IPS-15b (cell line): ENCODE measurements at regions not wholly inside any gene's neighbourhood (a gene's known extent, or its start where the extent isn't known, plus 50 kb on each side); places are given as distances from the start of the nearest gene placed in this dataset.

Source experiments
- H3K27me3 ChIP-seq: one replicate; pipeline ENCODE4 v1.6.1; 2013; ENCODE audit warnings: low read length; ENCODE audit not compliant: control insufficient read depth, insufficient read depth
- H3K36me3 ChIP-seq: one replicate; pipeline ENCODE4 v1.6.1; 2013; ENCODE audit warnings: low read length; ENCODE audit not compliant: control insufficient read depth, insufficient read depth
- H3K4me1 ChIP-seq: one replicate; pipeline ENCODE4 v1.6.1; 2013; ENCODE audit warnings: mild to moderate bottlenecking, low read length; ENCODE audit not compliant: control insufficient read depth, insufficient read depth
- H3K4me3 ChIP-seq: one replicate; pipeline ENCODE4 v1.5.1; 2013; ENCODE audit warnings: low read depth, low read length
- H3K9ac ChIP-seq: one replicate; pipeline ENCODE4 v1.6.1; 2013; ENCODE audit warnings: low read depth, mild to moderate bottlenecking, low read length
- H3K9me3 ChIP-seq: one replicate; pipeline ENCODE4 v1.6.1; 2013; ENCODE audit warnings: mild to moderate bottlenecking, low read length; ENCODE audit not compliant: control insufficient read depth, insufficient read depth

DNA sequence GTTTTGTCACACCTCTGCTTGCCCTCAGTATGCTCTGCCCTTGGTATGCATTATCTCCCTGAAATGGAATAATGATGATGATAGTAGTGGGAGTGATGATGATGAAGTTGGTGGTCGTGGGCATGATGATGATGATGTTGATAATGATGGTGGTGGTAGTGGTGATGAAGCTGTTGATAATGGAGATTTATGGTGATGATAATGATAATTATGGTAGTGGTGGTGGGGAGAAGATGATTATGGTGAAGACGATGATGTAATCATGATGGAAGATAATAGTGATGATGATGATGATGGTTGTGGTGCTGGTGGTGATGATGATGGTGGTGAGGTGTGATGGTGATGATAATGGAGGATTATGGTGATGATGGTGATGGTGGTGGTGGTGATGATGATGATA is 390.1 kb upstream of the EEF2KMT start:
- Histone ChIP-seq H3K9me3 (no peaks in the 10 kb centered on the region), H3K9ac (no peak overlapping the region), H3K4me1 (no peaks in the 10 kb centered on the region), H3K4me3 (no peak overlapping the region), H3K36me3 (no peaks in the 10 kb centered on the region), H3K27me3 (no peaks in the 10 kb centered on the region)

DNA sequence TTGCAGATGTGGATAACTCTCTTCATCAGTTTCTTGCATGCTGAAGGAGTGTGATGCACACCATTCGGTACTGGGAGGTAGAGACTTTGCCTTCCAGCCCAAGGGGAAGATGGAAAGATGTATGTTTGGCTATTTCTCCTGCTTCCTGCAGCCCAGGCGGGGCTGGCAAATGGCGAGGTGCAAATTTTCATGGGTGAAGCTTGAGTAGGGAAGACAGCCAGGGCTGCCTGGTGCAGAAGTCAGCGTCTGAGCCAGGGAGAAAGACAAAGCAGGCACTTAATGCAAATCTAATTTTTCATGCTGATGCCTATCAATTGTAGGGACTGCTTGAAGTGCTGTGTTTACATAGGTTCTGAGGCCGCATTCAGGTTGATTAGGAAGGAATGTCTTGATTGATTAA is 384.7 kb upstream of the EEF2KMT start:
- Histone ChIP-seq H3K36me3 (no peaks in the 10 kb centered on the region), H3K9me3 (no peaks in the 10 kb centered on the region), H3K27me3 (peaks cover 4% of the 10 kb centered on the region), H3K4me1 (peaks cover 9% of the 10 kb centered on the region), H3K4me3 (no peak overlapping the region), H3K9ac (no peak overlapping the region)

DNA sequence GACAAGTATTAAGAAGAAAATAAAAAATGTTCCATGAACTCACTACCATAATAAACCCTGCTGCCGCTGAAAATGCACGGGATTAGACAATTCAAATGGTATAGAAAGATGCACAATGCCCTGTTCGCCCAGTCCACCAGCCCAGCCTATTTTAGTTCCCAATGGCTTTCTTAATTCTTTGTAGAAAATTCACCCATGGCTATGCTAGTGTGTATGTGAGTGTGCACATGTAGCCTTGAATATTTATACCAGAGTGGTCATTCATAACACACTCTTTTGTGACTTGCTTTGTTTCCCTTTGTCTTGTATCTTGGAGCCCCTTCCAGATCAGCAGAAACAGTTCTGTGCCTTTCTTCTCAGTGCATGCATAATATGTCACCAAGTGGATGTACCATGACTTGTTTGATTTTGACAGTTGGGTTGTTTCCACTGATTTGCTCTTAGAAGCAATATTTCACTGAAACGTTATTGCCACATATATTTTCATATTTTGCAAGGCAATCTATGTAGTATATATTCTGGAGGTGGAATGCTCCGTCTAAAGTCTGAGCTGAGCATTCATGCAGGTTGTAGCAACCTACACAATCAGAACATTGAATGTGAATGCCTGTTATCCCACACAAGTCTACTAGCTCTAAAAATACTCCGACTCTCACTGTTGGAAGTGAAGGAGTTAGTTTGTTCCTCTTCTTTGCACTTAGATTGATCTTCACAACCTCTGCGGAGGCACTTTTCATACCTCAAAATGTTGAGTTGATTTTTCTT is 383.0 kb upstream of the EEF2KMT start:
- no peaks in the 10 kb centered on the region for H3K36me3 ChIP-seq
- no peak overlapping the region for H3K9ac ChIP-seq
- H3K9me3 ChIP-seq: no peaks in the 10 kb centered on the region
- H3K27me3 ChIP-seq: peaks cover 4% of the 10 kb centered on the region
- no peak overlapping the region for H3K4me3 ChIP-seq
- peaks cover 9% of the 10 kb centered on the region for H3K4me1 ChIP-seq

DNA sequence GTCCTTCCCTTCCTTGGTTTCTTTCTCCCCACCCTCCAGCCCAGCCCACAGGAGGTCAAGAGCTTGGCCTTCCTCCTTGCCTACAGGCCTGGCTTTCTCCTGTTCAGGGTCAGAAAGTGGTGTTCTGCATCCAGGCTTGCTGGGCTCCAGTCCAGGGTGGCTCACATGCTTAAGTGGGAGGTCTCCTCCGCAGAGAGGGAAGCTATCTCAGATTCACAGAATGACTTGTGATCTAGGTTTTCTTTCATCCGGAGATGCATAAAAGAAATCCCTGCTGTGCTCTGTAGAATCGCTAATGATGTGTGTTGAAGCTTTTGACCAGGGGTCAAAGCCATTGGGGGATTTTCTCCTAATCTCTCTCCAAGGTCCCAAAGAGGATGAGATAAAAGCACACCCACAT is 382.3 kb upstream of the EEF2KMT start:
- Histone ChIP-seq H3K4me1 (peaks cover 9% of the 10 kb centered on the region), H3K27me3 (peaks cover 4% of the 10 kb centered on the region), H3K9ac (no peak overlapping the region), H3K36me3 (no peaks in the 10 kb centered on the region), H3K4me3 (peak overlapping the region; percentile 22), H3K9me3 (no peaks in the 10 kb centered on the region)

DNA sequence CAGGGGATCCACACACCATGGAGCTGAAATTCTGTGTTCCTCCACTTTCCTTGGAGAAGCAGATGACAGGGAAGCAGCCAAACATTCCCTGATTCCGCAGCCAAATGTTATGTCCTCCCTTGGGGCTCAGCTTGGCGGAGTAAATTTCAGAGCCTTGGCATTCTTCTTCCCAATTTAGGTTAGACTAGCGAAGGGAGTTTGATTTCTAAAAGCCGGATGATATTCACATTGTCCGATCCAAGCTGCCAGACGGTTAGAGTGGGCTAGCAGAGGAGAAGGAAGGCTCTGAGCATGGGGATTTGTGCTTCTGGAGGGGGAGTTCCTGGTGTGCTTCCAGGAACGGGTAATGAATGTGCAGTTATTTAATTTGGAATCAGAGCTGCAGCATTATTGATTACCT is 380.4 kb upstream of the EEF2KMT start:
- H3K9ac ChIP-seq: no peak overlapping the region
- H3K4me3 ChIP-seq: no peak overlapping the region
- H3K27me3 ChIP-seq: peaks cover 4% of the 10 kb centered on the region
- peaks cover 9% of the 10 kb centered on the region for H3K4me1 ChIP-seq
- H3K36me3 ChIP-seq: no peaks in the 10 kb centered on the region
- no peaks in the 10 kb centered on the region for H3K9me3 ChIP-seq

DNA sequence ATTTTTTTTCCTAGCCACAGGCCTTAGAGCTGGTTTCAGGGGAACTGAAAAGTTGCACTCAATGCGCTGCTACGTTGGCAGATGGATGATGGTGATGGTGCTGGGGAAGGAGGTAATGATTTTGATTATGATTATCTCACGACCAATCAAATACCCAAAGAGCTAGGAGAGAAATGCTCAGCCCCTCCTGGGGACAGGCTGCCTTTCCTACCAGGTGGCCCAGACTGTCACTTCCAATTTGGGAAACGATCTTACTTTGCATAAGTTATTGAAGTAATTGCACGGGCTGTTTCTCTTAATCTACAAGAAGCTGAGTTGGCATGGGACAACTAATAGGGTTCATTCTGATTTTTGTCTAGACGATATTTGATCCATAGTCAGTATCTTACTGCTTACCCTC is 379.7 kb upstream of the EEF2KMT start:
- Histone ChIP-seq H3K9me3 (no peaks in the 10 kb centered on the region), H3K4me3 (no peak overlapping the region), H3K36me3 (no peaks in the 10 kb centered on the region), H3K4me1 (peaks cover 9% of the 10 kb centered on the region), H3K27me3 (peaks cover 4% of the 10 kb centered on the region), H3K9ac (no peak overlapping the region)

DNA sequence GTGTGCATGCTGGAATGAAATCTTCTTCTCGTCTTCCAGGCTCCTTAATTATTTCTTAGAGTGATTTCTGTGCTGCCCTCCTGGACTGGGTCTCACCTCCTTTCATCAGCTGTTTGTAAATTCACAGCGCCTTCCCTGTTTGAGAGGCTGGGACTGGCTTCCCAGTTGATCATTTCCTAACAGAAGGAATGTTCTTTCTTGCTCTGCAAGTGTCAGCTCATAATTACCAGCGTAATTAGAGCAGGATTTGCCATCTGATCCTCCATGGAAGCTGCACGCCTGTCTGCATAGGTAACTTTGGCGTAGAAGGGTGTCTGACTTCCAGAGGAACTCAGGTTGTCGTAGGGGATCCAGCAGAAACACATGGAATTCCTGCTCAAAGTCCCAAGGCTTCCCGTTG is 375.0 kb upstream of the EEF2KMT start:
- H3K9me3 ChIP-seq: no peaks in the 10 kb centered on the region
- no peaks in the 10 kb centered on the region for H3K4me1 ChIP-seq
- no peak overlapping the region for H3K9ac ChIP-seq

DNA sequence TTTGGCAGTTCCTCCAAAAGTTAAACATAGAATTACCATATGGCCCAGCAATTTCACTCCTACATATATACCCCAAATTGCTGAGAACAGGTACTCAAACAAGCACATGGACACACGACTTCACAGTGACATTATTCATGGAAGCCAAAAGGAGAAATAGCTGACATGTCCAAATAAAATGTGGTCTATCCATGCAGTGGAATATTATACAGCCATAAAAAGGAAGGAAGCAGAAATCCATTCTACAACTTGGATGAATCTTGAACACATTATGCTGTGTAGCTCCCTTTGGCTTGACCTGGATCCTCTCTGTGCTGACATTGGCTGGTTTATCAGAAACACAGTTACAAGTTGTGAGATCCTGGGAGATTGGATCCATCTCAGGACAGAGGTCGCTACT is 370.9 kb upstream of the EEF2KMT start:
- H3K9me3 ChIP-seq: no peaks in the 10 kb centered on the region
- H3K4me1 ChIP-seq: no peaks in the 10 kb centered on the region
- H3K36me3 ChIP-seq: no peaks in the 10 kb centered on the region
- H3K27me3 ChIP-seq: no peaks in the 10 kb centered on the region
- no peak overlapping the region for H3K9ac ChIP-seq
- H3K4me3 ChIP-seq: no peak overlapping the region

More for the DNA sequence above, 375.0 kb upstream of the EEF2KMT start:
- no peaks in the 10 kb centered on the region for H3K27me3 ChIP-seq
- no peak overlapping the region for H3K4me3 ChIP-seq
- H3K36me3 ChIP-seq: no peaks in the 10 kb centered on the region

DNA sequence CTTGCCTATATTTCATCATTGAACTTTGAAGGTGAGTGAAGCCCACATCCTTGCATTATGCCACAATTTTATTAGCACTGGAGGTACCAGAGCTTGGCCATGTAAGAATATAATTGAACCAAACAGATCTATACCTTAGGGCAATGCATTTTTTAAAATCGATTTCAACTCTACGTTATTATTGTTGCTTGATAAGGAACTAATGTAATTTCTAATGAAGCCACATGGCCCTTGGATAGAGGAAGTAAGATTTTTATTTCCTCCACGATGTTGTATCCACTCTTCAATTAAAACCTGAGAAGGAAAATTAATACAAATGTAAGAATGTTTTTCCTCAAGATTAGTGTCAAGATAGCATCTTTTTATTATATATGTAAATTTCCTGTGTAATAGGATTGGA is 370.0 kb upstream of the EEF2KMT start:
- H3K4me3 ChIP-seq: no peak overlapping the region
- no peaks in the 10 kb centered on the region for H3K4me1 ChIP-seq
- H3K36me3 ChIP-seq: no peaks in the 10 kb centered on the region
- no peaks in the 10 kb centered on the region for H3K9me3 ChIP-seq
- H3K27me3 ChIP-seq: no peaks in the 10 kb centered on the region
- H3K9ac ChIP-seq: no peak overlapping the region

DNA sequence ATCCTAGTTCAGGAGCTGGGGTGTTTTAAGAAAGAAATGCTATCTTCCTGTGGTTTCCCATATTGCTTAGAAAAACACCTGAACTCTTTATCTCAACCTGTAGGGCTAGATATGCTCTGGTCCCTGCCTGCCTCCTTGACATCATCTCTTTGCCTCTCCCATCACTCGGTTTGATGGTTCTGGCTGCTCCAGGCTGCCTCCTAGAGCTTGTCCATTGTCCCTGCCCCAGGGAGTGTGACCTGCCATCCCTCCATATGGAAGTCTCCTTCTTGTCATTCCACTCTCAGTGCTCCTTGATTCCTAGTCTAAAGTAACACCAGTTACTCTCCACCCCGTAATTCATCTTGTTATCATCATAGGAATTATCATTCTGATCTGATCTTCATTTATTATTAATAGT is 369.0 kb upstream of the EEF2KMT start:
- H3K9ac ChIP-seq: no peak overlapping the region
- H3K4me3 ChIP-seq: no peak overlapping the region
- no peaks in the 10 kb centered on the region for H3K4me1 ChIP-seq
- H3K36me3 ChIP-seq: no peaks in the 10 kb centered on the region
- H3K9me3 ChIP-seq: no peaks in the 10 kb centered on the region
- H3K27me3 ChIP-seq: no peaks in the 10 kb centered on the region

DNA sequence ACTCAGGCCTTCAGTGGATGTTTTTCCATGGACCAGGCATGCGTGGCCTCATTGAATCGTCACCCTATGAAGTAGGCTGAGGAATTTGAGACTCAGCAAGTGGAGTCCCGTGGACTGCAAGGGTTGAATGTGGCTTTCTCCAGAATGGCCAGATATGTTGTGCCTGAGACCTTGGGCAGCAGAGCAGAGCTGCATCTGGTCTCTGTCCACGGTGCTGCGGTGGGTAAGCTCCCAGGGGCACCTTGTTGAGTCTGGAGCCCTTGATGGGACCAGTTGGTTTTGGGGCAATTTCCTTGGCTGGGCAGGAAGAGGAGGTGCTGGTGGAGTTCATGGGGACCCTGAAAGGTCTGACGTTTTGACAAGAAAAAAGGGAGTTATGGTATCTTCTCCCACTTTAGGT is 368.1 kb upstream of the EEF2KMT start:
- Histone ChIP-seq H3K9ac (no peak overlapping the region), H3K27me3 (no peaks in the 10 kb centered on the region), H3K36me3 (no peaks in the 10 kb centered on the region), H3K4me1 (no peaks in the 10 kb centered on the region), H3K4me3 (no peak overlapping the region), H3K9me3 (no peaks in the 10 kb centered on the region)

DNA sequence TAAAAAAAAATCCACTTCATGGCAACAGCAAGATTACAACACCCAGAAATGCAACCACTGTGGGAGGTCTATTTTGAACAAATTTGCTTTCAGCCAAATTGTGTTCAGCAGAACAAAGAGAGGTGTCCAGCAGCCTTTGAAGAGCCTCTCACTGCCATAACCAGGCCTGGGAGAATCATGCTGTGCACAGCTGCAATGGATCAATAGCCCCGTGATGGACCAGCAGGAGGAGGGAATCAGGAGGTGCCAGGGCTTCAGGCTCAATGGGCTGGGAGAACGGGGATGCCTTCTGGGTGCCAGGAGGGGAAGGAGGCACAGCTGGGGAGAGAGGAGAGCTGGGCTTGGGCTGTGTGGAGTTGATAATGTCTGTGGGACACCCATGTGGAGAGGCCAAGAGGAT is 366.2 kb upstream of the EEF2KMT start:
- Histone ChIP-seq H3K9me3 (no peaks in the 10 kb centered on the region), H3K9ac (no peak overlapping the region), H3K4me3 (no peak overlapping the region), H3K4me1 (no peaks in the 10 kb centered on the region), H3K36me3 (no peaks in the 10 kb centered on the region), H3K27me3 (no peaks in the 10 kb centered on the region)
